GM23248 (cell line): ENCODE measurements at regions not wholly inside any gene's neighbourhood (a gene's known extent, or its start where the extent isn't known, plus 50 kb on each side); places are given as distances from the start of the nearest gene placed in this dataset.

Source experiments
- EZH2 ChIP-seq: fragments of 200-600 bp; sonication (generic); IDR thresholded peaks from 2 replicates; pipeline ENCODE4 v1.6.1; 2018; ENCODE audit warnings: antibody characterized with exemption, mild to moderate bottlenecking; ENCODE audit not compliant: insufficient read depth, poor library complexity, severe bottlenecking
- EZH2phosphoT487 ChIP-seq: fragments of 200-600 bp; sonication (generic); IDR thresholded peaks from 2 replicates; pipeline ENCODE4 v1.6.1; 2018; ENCODE audit warnings: antibody characterized with exemption, moderate library complexity, mild to moderate bottlenecking, low read depth; ENCODE audit not compliant: insufficient read depth

- no peak for TF ChIP-seq EZH2
- no peak for TF ChIP-seq EZH2phosphoT487
Measured at GRCh38 chr2:137834760-137835379, 129.4 kb upstream of the HNMT start.
